PC-3 (cell line): ENCODE measurements at regions not wholly inside any gene's neighbourhood (a gene's known extent, or its start where the extent isn't known, plus 50 kb on each side); places are given as distances from the start of the nearest gene placed in this dataset.
A peak's percentile ranks its signal among the peaks of the same experiment; 100 is the strongest.

Source experiments
- ATAC-seq: fragments of 200-7000 bp; cut with Tn5 transposase; 2 replicates; pipeline ENCODE4 v1.9.1; 2020; ENCODE audit warnings: mild to moderate bottlenecking, moderate library complexity
- BruUV-seq: library from RNA; stranded (reverse); fragments of 400-500 nt; replicated peaks from 2 replicates; lab custom pipeline; 2021; lab: Mats Ljungman, UMichigan
- CTCF ChIA-PET: fragments of 300-600 bp; sonication (Branson Sonifier 250); formaldehyde crosslinking; loops from one replicate; lab custom pipeline; 2022; ENCODE audit warnings: antibody characterized with exemption; lab: Charles Lee
- POLR2A ChIA-PET: fragments of 300-600 bp; sonication (Branson Sonifier 250); formaldehyde crosslinking; loops from one replicate; lab custom pipeline; 2022; ENCODE audit warnings: antibody characterized with exemption; ENCODE audit not compliant: unreplicated experiment; lab: Charles Lee
- DNase-seq: peaks from one replicate; pipeline ENCODE4 v3.0.0-alpha.2; 2015
- H2AFZ ChIP-seq: fragments of 300-600 bp; sonication (generic); 2 replicates; pipeline ENCODE4 v1.6.0; 2016; ENCODE audit warnings: antibody characterized with exemption, low read length
- H3F3A ChIP-seq: fragments of 300-600 bp; sonication (generic); one replicate; pipeline ENCODE4 v1.6.0; 2017; ENCODE audit warnings: antibody characterized with exemption, low read length, control low read depth, mild to moderate bottlenecking; ENCODE audit not compliant: unreplicated experiment
- H3K27ac ChIP-seq: fragments of 300-600 bp; sonication (generic); 2 replicates; pipeline ENCODE4 v1.5.1; 2016; ENCODE audit warnings: mild to moderate bottlenecking, low read length
- H3K27me3 ChIP-seq: fragments of 300-600 bp; sonication (generic); 2 replicates; pipeline ENCODE4 v1.6.1; 2016; ENCODE audit warnings: low read length, mixed read lengths
- H3K36me3 ChIP-seq: fragments of 300-600 bp; sonication (generic); 2 replicates; pipeline ENCODE4 v1.6.1; 2016; ENCODE audit warnings: low read depth, mixed run types, low read length, mixed read lengths
- H3K4me1 ChIP-seq: fragments of 300-600 bp; sonication (generic); 2 replicates; pipeline ENCODE4 v1.5.1; 2016; ENCODE audit warnings: low read length; ENCODE audit not compliant: insufficient read depth
- H3K4me2 ChIP-seq: fragments of 300-600 bp; sonication (generic); 2 replicates; pipeline ENCODE4 v1.6.0; 2016; ENCODE audit warnings: low read length
- H3K4me3 ChIP-seq: fragments of 300-600 bp; sonication (generic); 2 replicates; pipeline ENCODE4 v1.5.1; 2016; ENCODE audit warnings: mild to moderate bottlenecking, low read length, mixed read lengths
- H3K79me2 ChIP-seq: fragments of 300-600 bp; sonication (generic); 2 replicates; pipeline ENCODE4 v1.6.1; 2017; ENCODE audit warnings: low read length, mixed read lengths
- H3K9ac ChIP-seq: fragments of 300-600 bp; sonication (generic); 2 replicates; pipeline ENCODE4 v1.6.0; 2016; ENCODE audit warnings: mild to moderate bottlenecking, low read length
- H3K9me2 ChIP-seq: fragments of 300-600 bp; sonication (generic); replicated peaks from 2 replicates; pipeline ENCODE4 v1.6.1; 2016; ENCODE audit warnings: mixed run types, low read length, mixed read lengths
- H3K9me3 ChIP-seq: fragments of 300-600 bp; sonication (generic); 2 replicates; pipeline ENCODE4 v1.6.1; 2016; ENCODE audit warnings: low read length, mixed read lengths
- H4K20me1 ChIP-seq: fragments of 300-600 bp; sonication (generic); 2 replicates; pipeline ENCODE4 v1.6.1; 2016; ENCODE audit warnings: low read length, mixed read lengths
- CTCF ChIP-seq: fragments of 300-600 bp; sonication (generic); conservative IDR thresholded peaks from 2 replicates; pipeline ENCODE4 v1.5.1; 2017; ENCODE audit warnings: antibody characterized with exemption, low read depth, mild to moderate bottlenecking, low read length
- EZH2 ChIP-seq: fragments of 300-600 bp; sonication (generic); IDR thresholded peaks from one replicate; pipeline ENCODE4 v1.6.1; 2017; ENCODE audit warnings: antibody characterized with exemption, mild to moderate bottlenecking, low read length; ENCODE audit not compliant: unreplicated experiment
- EZH2phosphoT487 ChIP-seq: fragments of 300-600 bp; sonication (generic); IDR thresholded peaks from 2 replicates; pipeline ENCODE4 v1.6.1; 2018; ENCODE audit warnings: mild to moderate bottlenecking, antibody characterized with exemption, low read length, borderline replicate concordance
- intact Hi-C: fragments of 100-400 bp; cut with micrococcal nuclease; formaldehyde crosslinking; loops from 2 replicates; pipeline ENCODE4 v1.9.0; 2023

- POLR2A ChIA-PET = no interaction called here
- TF ChIP-seq EZH2phosphoT487 = no peak
- TF ChIP-seq EZH2 = no peak
- TF ChIP-seq CTCF = no peak
- H3K4me2 ChIP-seq = no peak overlapping the region
Measured at GRCh38 chr13:63308549-63309165, 1893.0 kb upstream of the PCDH20 start.

DNA sequence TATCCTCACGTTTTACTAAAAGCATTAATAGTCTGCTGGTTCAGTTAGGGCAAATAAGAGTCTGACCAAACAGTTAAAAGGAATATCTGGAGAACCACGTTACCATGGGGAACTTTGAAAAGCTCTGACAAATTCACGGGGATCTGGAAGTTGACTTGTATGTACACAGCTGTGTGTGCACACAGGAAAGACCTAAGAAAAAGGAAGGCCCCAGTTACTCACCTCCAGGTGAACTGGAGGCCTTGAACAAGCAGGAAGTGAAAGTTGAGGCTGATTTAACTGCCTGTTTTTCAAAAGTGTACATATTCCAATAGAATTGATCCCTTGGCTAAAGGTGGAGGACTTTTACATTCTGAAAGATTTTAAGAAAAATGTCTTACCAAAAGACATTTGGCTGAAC is 1891.6 kb upstream of the PCDH20 start:
- no peaks in the 10 kb centered on the region for H4K20me1 ChIP-seq
- ChIA-PET POLR2A (no interaction called here), CTCF (no interaction called here)
- no peaks in the 10 kb centered on the region for H3K79me2 ChIP-seq
- TF ChIP-seq EZH2 (no peak), EZH2phosphoT487 (no peak), CTCF (no peak)
- BruUV-seq = no TSS peak
- intact Hi-C loops = no loop called here
- H3K4me2 ChIP-seq = no peak overlapping the region
- no peak overlapping the region; the same call in 1 of the 2 replicates for H2AFZ ChIP-seq
- H3F3A ChIP-seq = no peaks in the 10 kb centered on the region
- DNase-seq (peak; percentile 32), ATAC-seq (0 out of 2 replicates have a peak, but pooled peaks have one; percentile 13)
- H3K4me1 ChIP-seq = no peaks in the 10 kb centered on the region
- no peak overlapping the region for H3K9ac ChIP-seq
- no peaks in the 10 kb centered on the region for H3K9me2 ChIP-seq
- H3K9me3 ChIP-seq = no peaks in the 10 kb centered on the region
- H3K27me3 ChIP-seq = no peaks in the 10 kb centered on the region
- no peaks in the 10 kb centered on the region for H3K36me3 ChIP-seq
- H3K27ac ChIP-seq = no peak overlapping the region
- no peak overlapping the region for H3K4me3 ChIP-seq

More at GRCh38 chr13:63308549-63309165, 1893.0 kb upstream of the PCDH20 start:
- H3K27me3 ChIP-seq = no peaks in the 10 kb centered on the region
- intact Hi-C loops = no loop called here
- ATAC-seq = no peak
- H3K9me2 ChIP-seq = no peaks in the 10 kb centered on the region
- H3K9ac ChIP-seq = no peak overlapping the region
- H3K79me2 ChIP-seq = no peaks in the 10 kb centered on the region
- no peak for DNase-seq
- H3K4me3 ChIP-seq = no peak overlapping the region
- no TSS peak for BruUV-seq
- CTCF ChIA-PET = no interaction called here
- H4K20me1 ChIP-seq = no peaks in the 10 kb centered on the region
- no peaks in the 10 kb centered on the region for H3K4me1 ChIP-seq
- H2AFZ ChIP-seq = no peak overlapping the region
- no peaks in the 10 kb centered on the region for H3F3A ChIP-seq
- H3K27ac ChIP-seq = no peak overlapping the region
- H3K36me3 ChIP-seq = no peaks in the 10 kb centered on the region
- H3K9me3 ChIP-seq = no peaks in the 10 kb centered on the region

- no peak for TF ChIP-seq EZH2
- TF ChIP-seq CTCF = no peak
- ATAC-seq (no peak), DNase-seq (no peak)
- Histone ChIP-seq H3F3A (no peaks in the 10 kb centered on the region), H3K9me3 (no peaks in the 10 kb centered on the region), H3K27ac (no peak overlapping the region), H2AFZ (no peak overlapping the region), H3K4me2 (no peak overlapping the region), H3K9ac (no peak overlapping the region), H4K20me1 (no peaks in the 10 kb centered on the region), H3K27me3 (no peaks in the 10 kb centered on the region), H3K36me3 (no peaks in the 10 kb centered on the region), H3K4me3 (no peak overlapping the region), H3K9me2 (no peaks in the 10 kb centered on the region), H3K79me2 (no peaks in the 10 kb centered on the region), H3K4me1 (no peaks in the 10 kb centered on the region)
- no TSS peak for BruUV-seq
- ChIA-PET POLR2A (no interaction called here), CTCF (no interaction called here)
- intact Hi-C loops = no loop called here
Measured at GRCh38 chr13:63305641-63306133, 1890.0 kb upstream of the PCDH20 start.
